GM12892 (cell line): ENCODE measurements at regions not wholly inside any gene's neighbourhood (a gene's known extent, or its start where the extent isn't known, plus 50 kb on each side); places are given as distances from the start of the nearest gene placed in this dataset.

Experiments used
- DNase-seq: peaks from one replicate; pipeline ENCODE4 v3.0.0; 2011; ENCODE audit not compliant: insufficient read length
- FAIRE-seq: peaks from 2 replicates; lab custom pipeline; 2011; peaks lifted over from hg19 to GRCh38; lab: Jason Lieb, UNC
- POLR2A ChIP-seq: IDR thresholded peaks from 2 replicates; pipeline ENCODE4 v1.6.1; 2011; ENCODE audit warnings: low read depth, low read length, control low read depth
- POLR2AphosphoS5 ChIP-seq: IDR thresholded peaks from 2 replicates; pipeline ENCODE4 v1.6.1; 2011; ENCODE audit warnings: low read depth, low read length, control low read depth
- TAF1 ChIP-seq: IDR thresholded peaks from 2 replicates; pipeline ENCODE4 v1.6.1; 2011; ENCODE audit warnings: low read depth, mild to moderate bottlenecking, control low read depth, low read length, borderline replicate concordance

DNA sequence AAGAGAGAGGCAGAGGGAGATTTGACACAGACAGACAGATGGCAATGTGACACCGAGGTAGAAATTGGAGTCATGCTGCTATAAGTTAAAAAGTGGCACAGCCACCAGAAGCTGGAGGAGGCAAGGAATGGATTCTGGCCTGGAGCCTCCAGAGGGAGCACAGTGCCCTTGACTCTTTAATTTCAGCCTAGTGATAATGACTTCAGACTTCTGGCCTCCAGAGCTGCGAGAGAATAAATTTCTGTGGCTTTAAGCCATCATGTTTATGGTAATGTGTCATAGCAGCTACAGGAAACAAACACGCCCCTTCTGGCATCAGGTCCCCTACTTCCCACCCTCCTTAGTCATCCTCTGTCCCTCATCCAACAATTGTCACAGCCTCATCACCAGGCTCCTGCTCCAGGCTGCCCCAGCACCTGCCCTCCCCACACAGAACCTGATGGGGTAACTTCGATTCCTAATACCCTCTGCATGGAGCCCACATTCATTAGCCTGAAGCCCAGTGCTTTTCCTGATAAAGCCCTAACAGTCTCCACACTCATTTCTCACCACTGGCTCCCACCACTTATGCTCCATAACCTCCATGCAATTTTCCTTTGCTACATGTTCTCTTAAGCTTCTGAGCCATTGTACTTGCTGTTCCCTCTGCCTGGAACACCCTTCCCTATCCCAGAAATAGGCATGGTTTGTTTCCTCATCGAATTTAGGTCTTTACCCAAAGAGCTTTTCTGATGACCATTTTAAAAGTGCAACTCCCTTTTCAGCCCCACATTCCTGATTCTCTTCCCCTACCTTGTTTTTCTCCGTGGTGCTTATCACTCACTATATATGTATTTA lies 69.7 kb upstream of the TOX2 start:
- FAIRE-seq: no peak
- TF ChIP-seq POLR2A (no peak), TAF1 (no peak), POLR2AphosphoS5 (no peak)

DNA sequence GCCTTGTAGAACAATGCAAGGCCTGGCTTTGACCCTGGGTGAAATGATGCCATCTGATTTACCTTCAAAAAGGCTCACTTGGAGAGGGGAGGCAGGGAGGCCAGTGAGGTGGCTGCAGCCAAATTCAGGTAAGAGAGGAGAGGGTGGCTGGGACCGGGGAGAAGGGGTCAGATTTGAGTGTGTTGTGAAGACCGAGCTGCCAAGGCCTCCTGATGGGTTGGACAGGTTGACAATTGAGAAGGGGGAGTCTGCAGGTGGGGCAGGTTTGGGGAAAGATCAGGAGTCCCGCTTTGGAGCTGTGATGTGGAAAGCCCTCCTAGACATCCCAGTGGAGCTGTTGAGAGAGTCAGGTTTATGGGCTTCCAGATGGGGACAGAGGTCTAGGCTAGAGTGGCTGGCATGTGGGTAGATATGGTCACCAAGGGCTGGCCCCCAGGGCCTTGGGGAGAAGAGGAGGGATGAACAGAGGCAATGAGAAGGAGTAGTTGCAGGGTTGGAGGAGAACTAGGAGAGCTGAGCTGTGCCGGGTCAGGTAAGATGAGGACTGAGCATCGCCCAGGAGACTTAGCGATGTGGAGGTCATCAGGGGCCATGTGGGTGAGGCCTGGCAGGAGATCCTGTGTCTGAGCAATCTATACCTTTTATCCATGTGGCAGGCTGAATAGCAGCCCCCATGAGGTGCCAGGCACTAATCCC lies 70.5 kb upstream of the TOX2 start:
- no peak for TF ChIP-seq POLR2AphosphoS5
- no peak for TF ChIP-seq POLR2A
- no peak for TF ChIP-seq TAF1
- no peak for FAIRE-seq

More for the DNA sequence above, 69.7 kb upstream of the TOX2 start:
- no peak for DNase-seq

DNA sequence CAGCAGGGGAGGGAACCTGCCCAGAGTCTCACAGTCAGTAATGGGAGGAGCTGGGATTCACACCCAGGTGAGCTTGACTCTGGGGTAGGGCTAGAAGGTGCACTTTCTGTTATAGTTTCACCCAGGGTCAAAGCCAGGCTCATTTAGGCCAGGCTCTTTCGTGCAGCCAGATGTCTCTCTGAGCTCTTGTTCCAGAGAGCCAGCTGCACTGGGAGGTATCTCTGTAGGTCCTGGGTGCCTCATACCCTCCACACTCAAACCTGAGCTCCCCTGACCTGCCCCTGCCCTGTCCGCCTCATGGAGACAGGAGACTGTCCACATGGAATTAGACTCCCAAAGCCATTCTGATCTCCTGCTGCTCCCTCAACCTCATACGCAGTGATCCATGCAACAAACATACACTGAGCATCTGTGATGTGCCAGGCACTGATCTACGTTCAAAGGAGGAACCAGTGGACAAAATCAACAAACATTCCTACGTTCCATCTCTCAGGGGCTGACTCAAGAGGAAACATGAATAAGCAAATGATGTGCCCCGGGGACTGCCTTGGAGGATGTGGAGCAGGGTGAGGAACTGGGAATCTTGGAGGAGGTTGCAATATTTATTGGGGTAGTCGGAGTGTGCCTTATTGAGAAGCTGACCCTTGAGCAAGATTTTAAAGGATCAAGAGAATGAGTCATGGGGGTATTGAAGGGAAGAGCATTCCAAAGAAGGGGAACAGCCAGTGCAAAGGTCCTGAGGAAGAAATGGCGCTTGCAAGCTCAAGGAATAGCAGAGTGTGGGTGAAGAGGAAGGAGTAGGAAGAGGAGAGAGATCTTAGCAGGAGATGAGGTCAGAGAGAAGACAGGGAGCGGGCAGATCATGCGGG lies 71.3 kb upstream of the TOX2 start:
- no peak for DNase-seq
- FAIRE-seq: no peak
- TF ChIP-seq TAF1: no peak
- TF ChIP-seq POLR2A: no peak
- no peak for TF ChIP-seq POLR2AphosphoS5

More for the DNA sequence above, 70.5 kb upstream of the TOX2 start:
- DNase-seq: no peak

DNA sequence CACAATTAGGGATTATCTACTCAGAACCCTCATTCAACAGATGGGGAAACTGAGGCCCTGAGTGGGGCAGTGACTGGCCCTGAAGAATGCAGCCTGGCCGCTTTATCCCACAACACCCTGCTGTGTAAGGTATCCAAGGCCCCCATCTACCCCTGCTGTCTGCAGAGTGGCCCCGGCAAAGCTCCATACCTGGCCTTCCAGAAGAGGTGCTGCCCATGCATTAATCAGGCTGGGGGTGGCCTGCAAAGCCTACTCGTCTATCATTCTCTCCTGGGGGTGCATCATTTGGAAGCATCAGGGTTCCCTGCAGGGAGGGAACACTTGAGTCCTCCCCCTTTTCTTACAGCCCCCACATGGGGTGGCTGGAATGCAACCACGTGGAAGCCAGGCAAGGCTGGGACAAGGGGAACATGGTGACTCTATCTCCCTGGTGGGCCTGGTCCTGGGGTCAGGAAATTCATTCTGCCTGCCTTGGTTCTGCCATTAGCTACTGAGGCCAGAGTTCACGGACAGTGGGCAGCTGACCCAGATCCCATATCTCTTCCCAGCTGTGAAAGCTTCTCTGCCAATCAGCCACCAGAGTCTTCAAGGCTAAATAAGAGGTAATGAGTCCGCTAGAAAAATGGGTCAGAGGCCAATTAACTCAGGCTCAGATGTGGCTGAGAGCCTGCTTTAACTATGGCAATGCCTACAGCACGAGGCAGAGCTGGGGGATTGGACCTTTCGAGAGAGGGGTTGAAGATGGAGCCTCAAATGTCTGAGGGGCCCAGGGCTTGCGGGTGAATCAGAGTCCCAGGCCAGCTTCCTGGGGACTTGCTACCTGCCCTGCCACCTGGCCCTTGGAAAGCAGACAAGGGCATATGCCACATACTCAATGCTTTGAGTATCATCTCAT lies 72.3 kb upstream of the TOX2 start:
- DNase-seq (no peak), FAIRE-seq (no peak)
- TF ChIP-seq POLR2A (no peak), TAF1 (no peak), POLR2AphosphoS5 (no peak)

DNA sequence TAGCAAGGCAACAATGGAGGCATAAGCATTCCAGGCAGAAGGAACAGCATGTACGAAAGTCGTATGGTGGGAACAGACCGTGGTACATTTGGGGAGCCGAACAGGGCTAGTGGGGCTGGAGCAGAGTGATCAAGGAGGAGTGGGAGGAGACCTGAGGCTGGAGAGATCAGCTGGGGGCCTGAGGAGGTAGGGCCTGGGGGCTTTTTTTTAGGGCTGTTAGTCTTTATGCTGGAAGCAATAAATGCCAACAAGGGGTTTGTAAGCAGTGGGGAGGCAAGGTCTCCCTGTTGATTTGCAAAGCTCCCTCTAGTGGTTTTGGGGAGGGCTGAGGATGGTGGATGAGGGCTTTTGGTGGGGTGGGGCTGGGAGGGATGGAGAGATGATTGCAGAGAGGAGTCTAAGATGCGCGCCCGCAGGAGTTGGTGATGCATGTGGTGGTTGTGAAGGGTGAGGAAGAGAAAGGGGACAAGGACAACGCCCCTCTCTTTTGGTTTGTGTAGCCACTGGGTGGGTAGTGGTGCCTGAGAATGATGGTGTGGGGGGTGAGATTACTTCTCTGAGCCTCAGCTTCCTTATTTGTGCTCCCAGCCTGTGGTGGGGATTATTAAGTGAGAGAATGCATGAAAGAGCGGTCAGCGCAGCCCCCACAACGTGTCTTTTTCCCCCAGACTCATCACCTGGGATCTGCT lies 74.1 kb upstream of the TOX2 start:
- TF ChIP-seq TAF1 (no peak), POLR2AphosphoS5 (no peak), POLR2A (no peak)
- FAIRE-seq (peak; percentile 71), DNase-seq (peak; percentile 50)

DNA sequence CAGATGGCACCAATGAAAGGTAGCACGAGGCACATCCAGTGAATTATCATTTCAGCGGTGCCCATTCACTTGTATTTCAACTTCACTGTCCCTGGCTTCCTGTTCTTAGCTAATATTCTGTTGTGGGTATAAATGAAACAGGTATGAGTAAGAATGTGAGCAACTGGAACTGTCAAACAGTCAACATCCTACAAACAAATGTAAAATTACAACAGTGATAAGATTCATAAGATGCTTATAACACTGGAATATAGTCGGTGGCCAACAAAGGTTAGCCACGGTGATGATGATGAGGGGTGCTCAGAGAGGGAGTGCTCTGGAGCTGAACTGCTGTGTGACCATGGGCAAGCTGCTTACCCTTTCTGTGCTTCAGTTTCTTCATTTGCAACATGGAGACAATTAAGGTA lies 74.9 kb upstream of the TOX2 start:
- no peak for TF ChIP-seq TAF1
- no peak for TF ChIP-seq POLR2AphosphoS5
- no peak for DNase-seq
- peak; percentile 96 for FAIRE-seq

DNA sequence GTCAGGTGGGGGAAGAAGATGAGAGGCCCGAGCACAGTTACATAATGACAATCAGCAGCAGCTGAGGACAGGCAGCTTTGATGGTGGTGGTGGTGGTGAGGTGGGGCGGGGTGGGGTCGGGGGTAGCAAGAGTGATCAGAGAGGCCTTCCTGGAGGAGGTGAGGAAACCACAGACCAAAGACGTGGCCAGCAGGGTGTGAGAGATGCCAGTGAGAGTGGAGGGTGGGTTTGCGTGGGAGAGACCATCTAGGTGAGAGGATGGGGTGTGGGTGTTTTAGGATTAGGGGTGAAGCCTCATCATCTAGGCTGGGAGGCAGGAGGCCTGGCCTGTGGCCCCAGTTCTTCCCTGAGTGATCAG lies 76.0 kb upstream of the TOX2 start:
- peak; percentile 46 for FAIRE-seq
- no peak for TF ChIP-seq POLR2A
- no peak for TF ChIP-seq POLR2AphosphoS5
- TF ChIP-seq TAF1: no peak
- DNase-seq: no peak

DNA sequence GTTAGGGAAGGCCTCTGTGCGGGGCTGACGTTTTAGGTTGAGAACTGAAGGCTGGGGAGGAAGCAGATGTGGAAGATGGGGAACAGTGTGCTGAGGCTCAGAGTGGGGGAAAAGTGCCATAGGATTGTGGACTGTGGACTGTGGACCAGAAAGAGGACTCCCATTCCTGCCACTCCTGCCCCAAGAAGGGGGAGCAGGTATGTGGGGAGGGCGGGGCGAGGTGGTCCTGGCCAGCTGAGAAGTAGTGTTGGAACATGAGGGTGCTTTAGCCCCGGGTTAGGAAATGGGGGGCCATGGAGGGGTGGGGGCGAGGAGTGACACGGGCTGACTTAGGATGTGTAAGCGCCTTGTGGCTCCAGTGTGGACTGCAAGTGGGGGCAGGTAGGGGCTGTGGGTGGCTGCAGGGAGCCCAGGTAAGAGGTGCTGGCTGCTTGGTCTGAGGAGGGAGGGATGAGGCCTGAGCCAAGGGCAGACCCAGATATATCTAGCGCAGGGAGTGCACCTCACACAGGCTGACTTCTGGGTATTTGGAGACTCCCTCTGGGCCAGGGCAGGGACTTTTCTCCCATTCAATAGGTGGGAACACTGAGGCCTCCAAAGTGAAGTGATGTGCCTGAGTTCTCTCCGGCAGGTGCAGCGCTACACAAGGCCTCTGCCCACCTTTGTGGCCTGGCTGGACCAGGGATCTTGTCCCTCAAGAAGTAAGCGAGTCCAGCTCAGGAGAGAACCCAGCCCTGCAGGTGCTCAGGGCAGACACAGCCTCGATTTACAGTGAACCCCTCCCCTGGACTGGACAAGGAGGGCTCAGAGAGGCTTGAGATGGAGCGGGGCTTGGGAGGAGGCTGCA lies 76.6 kb upstream of the TOX2 start:
- no peak for TF ChIP-seq POLR2AphosphoS5
- no peak for TF ChIP-seq POLR2A
- TF ChIP-seq TAF1: no peak
- DNase-seq (no peak), FAIRE-seq (no peak)

DNA sequence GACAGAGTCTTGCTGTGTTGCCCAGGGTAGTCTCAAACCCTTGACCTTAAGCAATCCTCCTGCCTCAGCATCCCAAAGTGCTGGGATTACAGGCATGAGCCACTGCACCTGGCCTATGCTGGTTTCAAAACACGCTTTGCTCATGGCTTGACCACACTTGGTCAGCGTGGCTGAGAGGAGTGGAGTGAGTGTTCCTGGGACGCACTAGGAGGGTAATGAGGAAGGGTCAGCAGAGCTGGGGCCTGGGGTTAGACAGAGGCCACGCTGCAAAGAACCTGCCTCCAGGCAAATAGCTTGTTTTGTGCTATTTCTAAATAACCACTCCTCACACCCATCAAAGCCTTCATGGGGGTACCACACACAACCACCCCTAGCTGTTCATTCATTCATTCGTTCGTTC lies 77.9 kb upstream of the TOX2 start:
- no peak for DNase-seq
- TF ChIP-seq TAF1: no peak
- TF ChIP-seq POLR2A: no peak
- no peak for TF ChIP-seq POLR2AphosphoS5
- FAIRE-seq: no peak
